GM12878 (cell line): ENCODE measurements at regions not wholly inside any gene's neighbourhood (a gene's known extent, or its start where the extent isn't known, plus 50 kb on each side); places are given as distances from the start of the nearest gene placed in this dataset.

Experiments used
- ATAC-seq: fragments of 200-7000 bp; cut with Tn5 transposase; 3 replicates; pipeline ENCODE4 v1.9.1; 2020; ENCODE audit warnings: mild to moderate bottlenecking, moderate library complexity
- BruUV-seq: library from RNA; stranded (reverse); fragments of 400-500 nt; replicated peaks from 2 replicates; lab custom pipeline; 2021; lab: Mats Ljungman, UMichigan
- CTCF ChIA-PET: fragments of 300-600 bp; sonication (Branson Sonifier 250); formaldehyde crosslinking; extraction: SDS; loops from one replicate; lab custom pipeline; 2021; ENCODE audit warnings: inconsistent platforms; lab: Yijun Ruan, JAX
- POLR2A ChIA-PET: fragments of 350-600 bp; formaldehyde crosslinking; extraction: SDS; loops from one replicate; lab custom pipeline; 2021; ENCODE audit warnings: inconsistent platforms; lab: Charles Lee
- RAD21 ChIA-PET: fragments of 300-600 bp; sonication (Branson Sonifier 250); formaldehyde crosslinking; loops from one replicate; lab custom pipeline; 2023; ENCODE audit warnings: antibody characterized with exemption; ENCODE audit not compliant: unreplicated experiment; lab: Charles Lee
- SMC1A ChIA-PET: fragments of 300-600 bp; sonication (Branson Sonifier 250); formaldehyde crosslinking; loops from one replicate; lab custom pipeline; 2023; ENCODE audit not compliant: unreplicated experiment, uncharacterized antibody; lab: Charles Lee
- DNase-seq: peaks from one replicate; pipeline ENCODE4 v3.0.0-alpha.2; 2011; ENCODE audit warnings: low read depth, low spot score
- FAIRE-seq: peaks from 3 replicates; lab custom pipeline; 2011; peaks lifted over from hg19 to GRCh38; lab: Jason Lieb, UNC
- H2AFZ ChIP-seq: 2 replicates; pipeline ENCODE4 v1.6.0; 2011; ENCODE audit warnings: low read depth, low read length, control low read depth; ENCODE audit not compliant: control insufficient read depth
- H3K27ac ChIP-seq: 2 replicates; pipeline ENCODE4 v1.5.1; 2011; ENCODE audit warnings: control low read depth; ENCODE audit not compliant: control insufficient read depth, insufficient read depth
- H3K27me3 ChIP-seq, 2 experiments: replicated peaks in 1 of 2; 2 replicates each; pipeline versions ENCODE4 v1.6.0 to v1.6.1; 2011; ENCODE audit warnings: low read length in 1 of 2; ENCODE audit not compliant: control insufficient read depth in 2 of 2, insufficient read depth in 2 of 2
- H3K36me3 ChIP-seq, 2 experiments: 2 replicates each; pipeline ENCODE4 v1.5.1; 2011; ENCODE audit warnings: low read length in 1 of 2; ENCODE audit not compliant: control insufficient read depth in 2 of 2, insufficient read depth in 2 of 2
- H3K4me1 ChIP-seq: 2 replicates; pipeline ENCODE4 v1.6.1; 2011; ENCODE audit warnings: mild to moderate bottlenecking, low read length, moderate library complexity, mixed read lengths; ENCODE audit not compliant: control insufficient read depth, insufficient read depth
- H3K4me2 ChIP-seq: 2 replicates; pipeline ENCODE4 v1.6.0; 2011; ENCODE audit warnings: control low read depth; ENCODE audit not compliant: control insufficient read depth, insufficient read depth
- H3K4me3 ChIP-seq: fragments of 200-600 bp; sonication (generic); 2 replicates; pipeline ENCODE4 v1.5.1; 2016
- H3K79me2 ChIP-seq: 2 replicates; pipeline ENCODE4 v1.6.0; 2011; ENCODE audit warnings: low read length; ENCODE audit not compliant: control insufficient read depth, insufficient read depth
- H3K9ac ChIP-seq: 2 replicates; pipeline ENCODE4 v1.8.0; 2011; ENCODE audit warnings: low read length, control low read depth, mixed read lengths; ENCODE audit not compliant: control insufficient read depth, insufficient read depth
- H3K9me3 ChIP-seq: replicated peaks from 3 replicates; pipeline ENCODE4 v1.5.1; 2011; ENCODE audit warnings: mild to moderate bottlenecking, low read length; ENCODE audit not compliant: control insufficient read depth, insufficient read depth
- H4K20me1 ChIP-seq: 2 replicates; pipeline ENCODE4 v1.6.0; 2011; ENCODE audit not compliant: control insufficient read depth, insufficient read depth
- ATF7 ChIP-seq: fragments of 450-650 bp; IDR thresholded peaks from 2 replicates; pipeline ENCODE4 v1.6.1; 2016; ENCODE audit warnings: low read depth, mild to moderate bottlenecking
- BMI1 ChIP-seq: fragments of 450-650 bp; IDR thresholded peaks from 2 replicates; pipeline ENCODE4 v1.6.1; 2016; ENCODE audit warnings: mild to moderate bottlenecking, moderate library complexity, borderline replicate concordance
- RBBP5 ChIP-seq: fragments of 200-600 bp; sonication (generic); conservative IDR thresholded peaks from 2 replicates; pipeline ENCODE4 v1.6.1; 2016
- STAT3 ChIP-seq: IDR thresholded peaks from 2 replicates; pipeline ENCODE4 v1.6.1; 2011; ENCODE audit warnings: low read depth, low read length, improper control_type of control experiment
- TCF12 ChIP-seq: IDR thresholded peaks from 2 replicates; pipeline ENCODE4 v1.6.1; 2011; ENCODE audit warnings: low read depth, mild to moderate bottlenecking, low read length
- WGBS: methylation state at CpG from one replicate; pipeline ENCODE4 v1.1.6; 2016; ENCODE audit warnings: low lambda C conversion rate; ENCODE audit not compliant: insufficient replicate concordance, insufficient coverage; ENCODE audit errors: missing lambda C conversion rate; 5-methylcytosine and 5-hydroxymethylcytosine counted together
- in situ Hi-C: fragments of 300-500 bp; cut with MboI; formaldehyde crosslinking; loops from 9 replicates; pipeline ENCODE4 v1.14.3; 2018; ENCODE audit warnings: mixed read lengths
- intact Hi-C: fragments of 100-400 bp; cut with micrococcal nuclease; formaldehyde crosslinking; loops from one replicate; pipeline ENCODE4 v1.14.2; 2022; ENCODE audit not compliant: unreplicated experiment

DNA sequence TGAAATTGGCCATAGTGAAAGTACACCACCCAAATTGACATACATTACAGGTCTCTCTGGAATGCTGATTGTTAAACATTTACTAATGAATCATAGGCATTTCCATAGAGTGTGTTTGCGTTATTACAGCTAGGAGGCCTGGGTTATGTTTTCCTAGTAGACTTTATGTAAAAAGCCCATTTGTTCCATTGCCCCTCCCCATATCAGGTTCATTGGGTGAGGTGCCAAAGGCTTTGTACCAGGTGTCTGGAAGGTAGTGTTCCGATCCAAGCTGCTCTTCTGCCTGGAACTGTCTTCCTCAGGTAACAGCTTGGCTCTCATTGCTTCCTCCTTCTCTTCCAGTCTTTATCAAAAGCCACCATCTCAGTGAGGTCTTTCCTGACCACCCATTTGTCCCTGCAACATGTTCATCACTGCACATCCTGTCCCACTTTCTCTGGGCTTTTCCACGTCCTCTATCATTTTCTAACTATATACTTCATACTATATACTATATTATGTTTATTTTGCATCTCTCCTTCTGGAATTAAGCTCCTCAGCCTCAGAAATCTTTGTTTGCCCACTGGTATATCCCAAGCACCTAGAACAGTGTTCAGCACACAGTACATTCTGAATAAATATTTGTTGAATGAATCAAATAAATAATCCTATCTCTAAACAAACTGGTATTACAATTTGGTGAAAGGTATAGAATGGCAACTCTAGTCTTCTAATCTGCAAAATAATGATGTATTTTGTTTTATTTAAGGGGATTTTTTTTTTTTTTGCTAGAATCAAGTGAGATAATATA lies 252.3 kb downstream of the KTN1 start:
- DNase-seq (no peak), FAIRE-seq (no peak)
- Histone ChIP-seq H3K4me3 (no peak overlapping the region), H3K4me2 (no peak overlapping the region)
- ChIA-PET SMC1A (interaction anchor here (0.7 kb wide), 2 partner anchors 18 to 27 kb away, joined by 3 read pairs; no protein-coding TSS in a partner anchor), CTCF (interaction anchor here (1.2 kb wide), 1 partner anchor 25 kb away, joined by 3 read pairs; no protein-coding TSS in a partner anchor), RAD21 (no interaction called here), POLR2A (interaction anchor here (0.5 kb wide), 1 partner anchor 795 kb away, joined by 3 read pairs; no protein-coding TSS in a partner anchor)
- intact Hi-C loops, result no loop called here
- WGBS, result 35% methylated on average over 3 of the region's 3 CpGs
- in situ Hi-C loops, result no loop called here
- no peak for TF ChIP-seq BMI1
- TF ChIP-seq TCF12, result no peak
- TF ChIP-seq RBBP5, result no peak
- TF ChIP-seq, all 136 proteins: peak for 0
- H3K27me3 ChIP-seq, result no peaks in the 10 kb centered on the region
- no peak for ATAC-seq
- no peak overlapping the region for H3K27ac ChIP-seq
- no peak overlapping the region for H3K9ac ChIP-seq
- H4K20me1 ChIP-seq, result no peaks in the 10 kb centered on the region
- BruUV-seq, result no TSS peak
- no peak overlapping the region for H2AFZ ChIP-seq
- H3K79me2 ChIP-seq, result no peaks in the 10 kb centered on the region
- H3K4me1 ChIP-seq, result no peaks in the 10 kb centered on the region
- H3K9me3 ChIP-seq, result no peaks in the 10 kb centered on the region
- H3K36me3 ChIP-seq, result no peaks in the 10 kb centered on the region

DNA sequence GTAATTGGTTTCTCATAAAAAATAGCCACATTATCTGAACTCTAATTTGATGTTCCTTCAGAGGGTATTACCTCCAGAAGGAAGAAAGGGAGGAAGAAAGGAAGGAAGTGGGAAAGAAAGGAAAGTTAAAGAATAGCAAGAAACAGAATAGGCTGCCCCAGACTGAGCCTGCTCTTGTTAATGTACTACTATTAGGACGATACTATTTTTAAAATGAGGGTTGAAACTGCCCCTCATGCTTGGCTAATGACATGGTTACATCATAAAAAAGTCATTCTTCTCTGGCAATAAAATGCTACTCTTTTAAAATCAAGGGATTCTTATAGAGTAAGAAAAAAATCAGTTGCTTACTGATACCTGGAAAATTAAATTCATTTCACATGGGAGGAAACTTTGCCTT lies 253.0 kb downstream of the KTN1 start:
- 0% methylated on average over 1 of the region's 1 CpG for WGBS
- in situ Hi-C loops, result no loop called here

More for the DNA sequence above, 253.0 kb downstream of the KTN1 start:
- no peak overlapping the region for H2AFZ ChIP-seq
- H3K9me3 ChIP-seq, result no peaks in the 10 kb centered on the region
- no peaks in the 10 kb centered on the region for H3K27me3 ChIP-seq
- H3K36me3 ChIP-seq, result no peaks in the 10 kb centered on the region
- no peaks in the 10 kb centered on the region for H3K4me1 ChIP-seq
- ChIA-PET SMC1A (interaction anchor here (0.6 to 0.7 kb wide), 2 partner anchors 18 to 249 kb away, joined by 3 read pairs; no protein-coding TSS in a partner anchor), CTCF (no interaction called here), RAD21 (no interaction called here), POLR2A (no interaction called here)
- H3K9ac ChIP-seq, result no peak overlapping the region
- H3K4me3 ChIP-seq, result no peak overlapping the region
- no peak for FAIRE-seq
- H3K4me2 ChIP-seq, result no peak overlapping the region
- no TSS peak for BruUV-seq
- TF ChIP-seq STAT3, result no peak
- TF ChIP-seq ATF7, result 0 out of 2 replicates have a peak, but pooled peaks have one; percentile 22
- H3K27ac ChIP-seq, result no peak overlapping the region
- no peaks in the 10 kb centered on the region for H4K20me1 ChIP-seq
- peak; percentile 71 for ATAC-seq
- intact Hi-C loops, result no loop called here
- no peaks in the 10 kb centered on the region for H3K79me2 ChIP-seq
- no peak for DNase-seq
